ENCODE measurements at regions not wholly inside any gene's neighbourhood (a gene's known extent, or its start where the extent isn't known, plus 50 kb on each side); places are given as distances from the start of the nearest gene placed in this dataset.

- Mint-ChIP-seq H3K36me3 (no peaks in the 10 kb centered on the region), H3K27ac (no peak overlapping the region), H3K9me3 (peaks cover 0 to 3% (median 0%) of the 10 kb centered on the region in 3 donors), H3K27me3 (peaks cover 17% of the 10 kb centered on the region), H3K4me1 (peaks cover 14 to 17% (median 16%) of the 10 kb centered on the region in 3 donors), H3K4me3 (peak overlapping the region in 2 of 4 donors; percentile 4 to 28)
Measured at GRCh38 chr2:136310797-136311603, 193.1 kb upstream of the CXCR4 start.

GRCh38 chr2:136310005-136310495 lies 192.1 kb upstream of the CXCR4 start:
- Mint-ChIP-seq H3K27me3 (peaks cover 17% of the 10 kb centered on the region), H3K4me1 (peaks cover 14 to 23% (median 21%) of the 10 kb centered on the region in 3 donors), H3K36me3 (peaks cover 2% of the 10 kb centered on the region), H3K27ac (no peak overlapping the region), H3K9me3 (peaks cover 0 to 3% (median 0%) of the 10 kb centered on the region in 3 donors), H3K4me3 (peak overlapping the region in 2 of 4 donors; percentile 28 to 48)

GRCh38 chr2:136308611-136309010 lies 190.7 kb upstream of the CXCR4 start:
- peaks cover 0 to 3% (median 0%) of the 10 kb centered on the region in 3 donors for H3K9me3 Mint-ChIP-seq
- H3K27ac Mint-ChIP-seq = peak overlapping the region in 2 of 3 donors; percentile 67 to 73
- H3K27me3 Mint-ChIP-seq = peaks cover 17% of the 10 kb centered on the region
- H3K36me3 Mint-ChIP-seq = peaks cover 2% of the 10 kb centered on the region
- peaks cover 14 to 24% (median 21%) of the 10 kb centered on the region in 3 donors for H3K4me1 Mint-ChIP-seq
- no peak overlapping the region for H3K4me3 Mint-ChIP-seq

DNA sequence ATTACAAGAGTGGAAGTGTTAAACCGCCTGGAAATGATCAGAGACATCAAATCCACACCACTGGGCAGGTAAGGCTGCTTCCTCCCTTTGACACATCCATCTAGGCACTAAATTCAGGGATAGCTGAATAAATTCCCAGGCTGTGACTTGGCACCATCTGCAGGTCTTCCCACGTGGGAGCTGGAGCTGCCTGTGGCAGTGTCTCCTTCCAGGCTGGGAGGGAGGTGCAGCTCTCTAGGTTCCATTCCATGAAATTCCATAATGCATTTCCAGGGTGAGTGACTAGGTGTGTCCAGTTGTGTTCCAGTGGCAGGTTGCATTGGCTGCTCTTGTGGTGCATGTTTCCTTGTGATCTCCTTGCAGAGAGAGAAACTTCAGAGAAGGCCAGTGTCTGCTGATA lies 188.9 kb upstream of the CXCR4 start:
- no peak overlapping the region for H3K27ac Mint-ChIP-seq
- peaks cover 17% of the 10 kb centered on the region for H3K27me3 Mint-ChIP-seq
- H3K4me1 Mint-ChIP-seq = peaks cover 14 to 26% (median 21%) of the 10 kb centered on the region in 3 donors
- peaks cover 2% of the 10 kb centered on the region for H3K36me3 Mint-ChIP-seq
- no peak overlapping the region for H3K4me3 Mint-ChIP-seq
- H3K9me3 Mint-ChIP-seq = peaks cover 0 to 5% (median 0%) of the 10 kb centered on the region in 3 donors

DNA sequence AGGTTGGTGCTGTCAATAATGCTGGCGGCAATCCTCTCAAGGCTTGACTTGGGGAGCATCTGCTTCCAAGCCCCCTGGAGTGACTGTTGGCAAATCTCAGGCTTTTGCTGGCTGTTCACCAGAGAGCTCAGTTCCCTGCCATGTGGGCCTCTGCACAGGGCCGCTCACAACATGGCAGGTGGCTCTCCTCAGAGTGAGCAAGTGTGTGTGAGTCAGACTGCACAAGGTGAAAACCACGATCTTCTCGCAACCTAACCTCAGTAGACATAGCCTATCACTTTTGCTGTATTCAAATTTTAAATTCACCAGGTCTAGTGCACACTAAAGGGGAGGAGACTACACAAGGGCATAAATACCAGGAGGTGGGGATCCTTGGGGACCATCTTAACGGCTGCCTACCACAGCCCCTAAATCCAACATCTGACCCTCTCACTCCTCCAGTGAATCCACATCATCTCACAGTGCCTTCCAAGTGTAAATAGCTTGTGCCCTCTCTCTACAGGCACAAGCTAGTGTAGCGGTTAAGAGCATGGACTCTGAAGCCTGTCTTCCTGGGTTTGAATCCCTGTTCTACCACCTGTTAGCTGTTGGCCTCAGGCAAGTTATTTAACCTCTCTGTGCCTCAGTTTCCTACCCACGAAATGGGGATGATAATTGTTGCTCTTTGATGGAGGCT lies 187.7 kb upstream of the CXCR4 start:
- H3K36me3 Mint-ChIP-seq = peaks cover 2% of the 10 kb centered on the region
- H3K9me3 Mint-ChIP-seq = peaks cover 0 to 5% (median 0%) of the 10 kb centered on the region in 3 donors
- no peak overlapping the region for H3K27ac Mint-ChIP-seq
- H3K4me1 Mint-ChIP-seq = peaks cover 6 to 19% (median 12%) of the 10 kb centered on the region in 3 donors
- H3K27me3 Mint-ChIP-seq = peaks cover 17% of the 10 kb centered on the region
- peak overlapping the region in 1 of 4 donors; percentile 50 for H3K4me3 Mint-ChIP-seq

DNA sequence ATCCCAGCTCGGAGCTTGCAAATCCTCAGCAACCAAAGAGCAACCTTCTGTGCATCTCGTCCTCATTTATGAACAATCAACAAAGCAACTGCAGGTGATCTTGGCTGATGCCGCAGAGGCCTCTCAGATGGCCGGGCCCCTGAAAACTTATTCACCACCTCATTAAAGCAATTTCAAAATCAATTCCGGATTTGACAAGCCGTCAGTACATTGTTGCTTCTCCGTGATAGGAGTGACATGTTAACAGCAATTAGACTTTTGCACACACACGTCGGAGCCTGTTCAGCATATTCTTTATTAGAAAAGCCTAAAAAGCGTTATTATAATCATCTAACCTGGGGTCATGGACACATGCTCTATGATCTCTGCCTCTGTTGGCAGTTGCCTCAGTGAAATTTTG lies 183.1 kb upstream of the CXCR4 start:
- no peak overlapping the region for H3K4me3 Mint-ChIP-seq
- peaks cover 2% of the 10 kb centered on the region for H3K36me3 Mint-ChIP-seq
- H3K27ac Mint-ChIP-seq = no peak overlapping the region
- peaks cover 0 to 4% (median 0%) of the 10 kb centered on the region in 3 donors for H3K9me3 Mint-ChIP-seq
- H3K4me1 Mint-ChIP-seq = peaks cover 0 to 9% (median 4%) of the 10 kb centered on the region in 3 donors
- peaks cover 2% of the 10 kb centered on the region for H3K27me3 Mint-ChIP-seq

- peaks cover 0 to 4% (median 0%) of the 10 kb centered on the region in 3 donors for H3K9me3 Mint-ChIP-seq
- no peak overlapping the region for H3K4me3 Mint-ChIP-seq
- H3K4me1 Mint-ChIP-seq = peaks cover 0 to 2% (median 0%) of the 10 kb centered on the region in 3 donors
- H3K36me3 Mint-ChIP-seq = no peaks in the 10 kb centered on the region
- H3K27me3 Mint-ChIP-seq = peaks cover 2% of the 10 kb centered on the region
- no peak overlapping the region for H3K27ac Mint-ChIP-seq
Measured at GRCh38 chr2:136298631-136299030, 180.7 kb upstream of the CXCR4 start.

GRCh38 chr2:136297994-136298393 lies 180.0 kb upstream of the CXCR4 start:
- peaks cover 2% of the 10 kb centered on the region for H3K27me3 Mint-ChIP-seq
- H3K36me3 Mint-ChIP-seq = no peaks in the 10 kb centered on the region
- no peak overlapping the region for H3K27ac Mint-ChIP-seq
- no peak overlapping the region for H3K4me3 Mint-ChIP-seq
- peaks cover 0 to 4% (median 0%) of the 10 kb centered on the region in 3 donors for H3K9me3 Mint-ChIP-seq
- H3K4me1 Mint-ChIP-seq = peaks cover 0 to 2% (median 0%) of the 10 kb centered on the region in 3 donors

DNA sequence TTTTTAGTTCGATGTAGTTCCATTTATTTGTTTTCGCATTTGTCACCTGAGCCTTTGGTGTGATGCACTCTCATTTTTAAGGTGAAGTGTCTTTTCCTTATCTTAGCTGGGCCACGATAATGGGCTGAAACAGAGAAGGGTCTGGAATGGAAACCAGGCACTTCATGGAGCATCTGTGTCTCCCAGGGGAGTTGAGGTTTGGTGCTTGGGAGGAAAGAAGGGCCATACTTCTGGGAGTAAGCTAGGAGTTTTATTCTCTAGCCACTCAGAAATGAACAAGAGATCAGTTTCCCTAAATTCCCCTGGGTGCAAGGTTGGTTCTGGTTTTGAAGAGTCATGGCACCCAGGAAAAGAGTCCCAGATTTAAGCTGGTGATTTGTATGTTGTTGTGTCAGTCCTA lies 179.4 kb upstream of the CXCR4 start:
- H3K9me3 Mint-ChIP-seq = peaks cover 0 to 4% (median 0%) of the 10 kb centered on the region in 3 donors
- H3K27me3 Mint-ChIP-seq = peaks cover 2% of the 10 kb centered on the region
- H3K36me3 Mint-ChIP-seq = no peaks in the 10 kb centered on the region
- H3K4me1 Mint-ChIP-seq = peaks cover 0 to 4% (median 2%) of the 10 kb centered on the region in 3 donors
- peak overlapping the region in 1 of 3 donors; percentile 86 for H3K27ac Mint-ChIP-seq
- peak overlapping the region in 1 of 4 donors; percentile 0 for H3K4me3 Mint-ChIP-seq

- Mint-ChIP-seq H3K36me3 (peaks cover 2% of the 10 kb centered on the region), H3K9me3 (peaks cover 0 to 3% (median 0%) of the 10 kb centered on the region in 3 donors), H3K27me3 (no peaks in the 10 kb centered on the region), H3K4me1 (peaks cover 0 to 5% (median 0%) of the 10 kb centered on the region in 3 donors), H3K27ac (no peak overlapping the region), H3K4me3 (no peak overlapping the region)
Measured at GRCh38 chr2:136295168-136295567, 177.2 kb upstream of the CXCR4 start.

DNA sequence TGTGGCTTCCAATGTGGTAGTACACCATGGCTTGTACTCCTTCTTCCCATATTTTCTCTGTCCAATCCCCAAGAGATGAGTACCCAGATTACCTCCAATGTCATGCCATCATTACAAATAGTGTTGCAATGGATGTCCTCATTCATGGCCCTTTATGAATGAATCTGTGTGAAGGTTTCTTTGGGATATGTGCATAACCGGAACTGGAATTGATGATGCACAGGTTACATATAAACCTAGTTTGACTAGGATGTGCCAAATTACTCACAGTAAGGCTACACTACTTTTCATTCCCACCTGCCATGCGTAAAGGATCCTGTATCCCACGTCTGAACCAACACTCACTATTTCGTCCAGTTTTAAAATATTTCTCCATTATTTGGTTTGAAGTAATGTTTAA lies 173.9 kb upstream of the CXCR4 start:
- no peak overlapping the region for H3K27ac Mint-ChIP-seq
- H3K9me3 Mint-ChIP-seq = no peaks in the 10 kb centered on the region
- H3K27me3 Mint-ChIP-seq = no peaks in the 10 kb centered on the region
- H3K36me3 Mint-ChIP-seq = peaks cover 2% of the 10 kb centered on the region
- no peak overlapping the region for H3K4me3 Mint-ChIP-seq
- H3K4me1 Mint-ChIP-seq = peaks cover 0 to 10% (median 3%) of the 10 kb centered on the region in 3 donors

DNA sequence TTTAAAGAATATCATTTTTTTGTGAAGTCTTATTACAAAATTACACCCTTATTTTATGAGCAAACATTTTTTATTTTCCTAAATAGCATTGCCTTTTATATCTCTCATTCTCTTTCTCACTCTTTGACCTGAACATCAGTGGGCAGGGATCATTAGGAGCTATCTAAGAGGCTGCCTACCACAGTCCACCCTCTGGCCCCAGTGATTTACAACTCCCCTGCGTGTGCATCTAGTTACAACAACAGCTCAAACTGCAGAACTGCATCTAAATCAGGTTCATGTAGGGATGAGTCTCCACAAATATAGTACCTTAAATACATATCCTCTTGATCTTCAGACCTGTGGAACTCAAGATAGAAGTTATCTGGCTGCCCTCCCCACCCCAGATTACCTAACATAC lies 172.4 kb upstream of the CXCR4 start:
- no peak overlapping the region for H3K27ac Mint-ChIP-seq
- no peaks in the 10 kb centered on the region for H3K27me3 Mint-ChIP-seq
- peaks cover 9 to 17% (median 14%) of the 10 kb centered on the region in 3 donors for H3K4me1 Mint-ChIP-seq
- H3K9me3 Mint-ChIP-seq = no peaks in the 10 kb centered on the region
- peaks cover 4% of the 10 kb centered on the region for H3K36me3 Mint-ChIP-seq
- no peak overlapping the region for H3K4me3 Mint-ChIP-seq

DNA sequence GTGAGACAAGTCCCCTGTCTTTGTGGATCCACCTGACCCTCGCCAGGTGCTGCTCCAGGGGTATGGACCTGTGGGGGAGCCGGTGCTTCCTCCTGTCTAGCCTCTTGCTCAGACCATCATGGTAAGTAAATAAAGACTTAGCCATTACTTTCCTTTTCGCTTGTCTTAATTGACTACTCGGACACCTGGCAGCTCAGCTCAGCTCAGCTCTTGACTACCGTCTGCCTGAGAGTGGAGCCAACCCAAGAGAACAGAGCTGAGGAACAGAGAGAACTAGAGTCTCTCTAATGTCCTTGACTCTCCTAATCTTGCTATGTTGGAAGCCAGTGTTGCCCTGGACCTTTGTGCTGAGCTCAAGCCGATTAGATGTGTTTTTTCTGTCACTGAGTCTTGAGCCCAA lies 170.3 kb upstream of the CXCR4 start:
- Mint-ChIP-seq H3K4me1 (peaks cover 28 to 37% (median 32%) of the 10 kb centered on the region in 3 donors), H3K4me3 (no peak overlapping the region), H3K27me3 (no peaks in the 10 kb centered on the region), H3K36me3 (peaks cover 4% of the 10 kb centered on the region), H3K27ac (no peak overlapping the region), H3K9me3 (no peaks in the 10 kb centered on the region)

DNA sequence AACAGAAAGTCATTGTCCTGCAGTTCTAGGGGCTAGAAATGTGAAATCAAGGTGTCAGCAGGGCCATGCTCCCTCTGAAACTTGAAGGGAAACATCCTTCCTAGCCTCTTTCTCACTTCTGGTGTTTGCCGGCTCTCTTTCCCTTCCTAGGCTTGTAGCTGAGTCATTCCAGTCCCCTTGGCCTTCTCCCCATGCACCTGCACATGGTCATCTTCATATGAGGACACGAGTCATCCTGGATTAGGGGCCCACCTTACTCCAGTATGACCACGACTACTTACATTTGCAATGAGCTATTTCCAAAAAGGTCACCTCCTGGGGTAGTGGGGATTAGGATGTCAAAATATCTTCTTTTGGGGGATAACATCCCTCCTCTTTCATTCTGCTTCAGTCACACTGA lies 168.5 kb upstream of the CXCR4 start:
- Mint-ChIP-seq H3K9me3 (no peaks in the 10 kb centered on the region), H3K27me3 (no peaks in the 10 kb centered on the region), H3K4me1 (peaks cover 33 to 39% (median 34%) of the 10 kb centered on the region in 3 donors), H3K4me3 (no peak overlapping the region), H3K36me3 (peaks cover 4% of the 10 kb centered on the region), H3K27ac (peak overlapping the region in 1 of 3 donors; percentile 85)

All from IgD-negative memory B cell (primary cell).